GM19438 (cell line): ENCODE measurements at regions not wholly inside any gene's neighbourhood (a gene's known extent, or its start where the extent isn't known, plus 50 kb on each side); places are given as distances from the start of the nearest gene placed in this dataset.
A peak's percentile ranks its signal among the peaks of the same experiment; 100 is the strongest.
"Not testable (repeated sequence)": the region's sequence is repeated elsewhere in the genome, so short reads cannot be mapped to it uniquely, and the experiment has no call there.

ENCODE experiments used
- ATAC-seq: cut with Tn5 transposase; IDR thresholded peaks from one replicate; pipeline ENCODE4 v1.9.1; 2021; ENCODE audit warnings: low read depth; ENCODE audit not compliant: unreplicated experiment

DNA sequence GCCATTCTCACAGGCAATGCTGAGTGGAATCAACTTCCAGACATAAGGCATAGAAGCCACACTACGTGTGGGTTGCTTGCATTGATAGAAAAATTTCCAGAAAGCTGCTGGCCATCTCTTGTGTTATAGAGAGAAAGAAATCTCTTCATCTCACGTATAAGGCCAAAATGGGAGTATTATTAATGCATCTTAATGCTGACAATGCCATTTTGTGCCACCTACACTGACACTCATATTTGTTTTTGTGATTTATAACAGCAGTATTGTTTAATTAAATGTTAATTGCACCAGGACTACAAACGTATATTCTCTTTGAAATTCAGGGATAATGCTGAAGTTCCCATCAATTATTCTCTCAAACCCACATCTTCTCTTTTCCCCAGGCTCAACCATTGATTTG, 56.1 kb upstream of the TMEM132D start:
- no peak for ATAC-seq

DNA sequence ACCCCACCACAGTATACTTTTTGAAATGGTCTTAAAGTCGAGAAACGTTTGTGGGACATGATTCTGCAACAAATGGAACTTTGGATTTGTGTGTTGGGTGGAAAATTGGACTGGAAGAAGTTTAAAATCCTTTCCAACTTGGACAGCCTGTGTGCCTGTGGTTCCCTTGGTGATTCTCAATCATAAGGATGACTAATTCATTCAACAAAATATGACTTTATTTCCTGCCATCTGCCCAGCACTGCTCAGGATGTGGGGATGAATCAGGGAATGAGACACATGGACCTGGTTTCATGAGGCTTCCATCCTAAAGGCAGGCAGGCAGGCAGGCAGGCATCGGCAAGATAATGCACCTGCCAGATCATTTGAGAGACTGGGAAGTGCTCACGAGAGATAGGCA, 57.3 kb upstream of the TMEM132D start:
- no peak for ATAC-seq

DNA sequence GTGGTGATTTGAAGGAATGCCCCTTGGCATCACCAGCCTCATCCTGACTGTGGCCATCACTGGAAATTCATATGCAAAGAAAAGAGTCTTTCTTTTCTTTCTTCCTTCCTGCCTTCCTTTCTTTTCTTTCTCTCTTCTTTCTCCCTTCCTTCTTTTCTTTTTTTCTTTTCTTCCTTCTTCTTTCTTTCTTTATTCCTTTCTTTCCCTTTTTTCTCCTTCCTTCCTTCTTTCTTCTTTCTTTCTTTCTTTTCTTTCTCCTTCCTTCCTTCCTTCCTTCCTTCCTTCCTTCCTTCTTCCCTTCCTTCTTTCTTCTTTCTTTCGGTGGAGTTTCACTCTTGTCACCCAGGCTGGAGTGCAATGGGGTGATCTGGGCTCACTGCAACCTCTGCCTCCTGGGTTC, 58.0 kb upstream of the TMEM132D start:
- no peak for ATAC-seq

- no peak for ATAC-seq
Measured at GRCh38 chr12:129964300-129964699, 60.5 kb upstream of the TMEM132D start.

- ATAC-seq = no peak
Measured at GRCh38 chr12:129964826-129965457, 61.1 kb upstream of the TMEM132D start.

DNA sequence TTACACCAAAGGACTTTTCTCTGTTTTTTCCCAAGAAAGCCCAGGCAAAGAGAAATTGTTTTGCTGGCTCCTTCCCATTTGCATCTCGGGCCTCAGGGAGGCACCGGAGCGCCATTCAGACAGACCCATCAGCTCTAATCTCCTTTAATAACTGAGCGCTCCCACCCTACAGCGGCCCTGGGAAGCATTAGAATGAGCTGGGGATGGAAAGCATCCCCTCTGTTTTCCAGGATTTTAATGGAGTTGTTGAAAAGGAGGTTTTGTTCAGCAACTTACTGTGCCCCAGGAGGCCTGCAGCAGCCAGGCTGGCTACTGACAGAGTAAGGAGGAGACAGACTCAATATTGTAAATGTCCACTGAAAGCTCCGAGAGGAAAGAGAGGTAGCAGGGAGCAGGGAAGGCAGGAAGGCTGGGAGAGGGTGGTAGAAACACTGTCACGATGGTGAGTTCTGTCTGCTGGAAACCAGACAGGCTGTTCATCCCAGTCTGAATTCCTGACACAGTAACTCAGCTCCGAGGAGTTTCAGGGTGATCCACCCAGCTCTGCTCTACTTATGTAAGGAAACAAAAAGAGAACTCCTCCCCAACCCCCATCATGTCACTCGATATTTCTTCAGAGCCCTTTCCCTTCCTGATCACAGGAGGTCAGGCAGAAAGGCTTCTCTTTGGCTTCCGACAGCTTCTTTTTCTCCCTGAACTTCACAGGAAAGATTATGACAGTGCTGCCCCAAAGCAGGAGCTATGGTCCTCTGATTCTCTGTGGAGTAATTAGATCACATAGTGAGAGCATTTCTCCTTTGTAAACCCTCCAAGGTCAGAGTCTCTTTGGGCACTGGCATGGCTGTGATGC, 62.5 kb upstream of the TMEM132D start:
- ATAC-seq = no peak

- ATAC-seq = no peak
Measured at GRCh38 chr12:129971721-129972120, 67.9 kb upstream of the TMEM132D start.

- ATAC-seq = no peak
Measured at GRCh38 chr12:129973236-129973961, 69.6 kb upstream of the TMEM132D start.

DNA sequence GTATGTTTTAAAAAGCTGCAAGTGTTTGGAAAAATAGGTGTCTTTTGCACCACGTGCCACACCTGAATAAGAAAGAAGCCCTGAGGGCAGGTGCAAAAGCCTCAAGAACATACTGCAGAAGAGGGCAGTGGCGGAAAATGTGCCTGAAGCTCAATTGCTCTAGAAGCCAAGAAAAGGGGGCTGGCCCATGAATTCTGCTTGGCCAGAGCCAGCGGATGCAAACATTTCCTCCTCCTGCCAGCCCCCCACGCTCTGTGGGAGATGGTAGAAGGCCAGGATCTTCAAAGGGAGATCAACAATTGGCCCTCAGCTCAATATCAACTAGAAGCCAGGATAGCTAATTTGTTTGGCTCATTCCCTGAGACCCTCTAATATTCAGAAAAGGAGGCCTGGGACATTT, 80.3 kb upstream of the TMEM132D start:
- no peak for ATAC-seq

GRCh38 chr12:129987841-129988240, 84.0 kb upstream of the TMEM132D start:
- no peak for ATAC-seq

- no peak for ATAC-seq
Measured at GRCh38 chr12:129994634-129995033, 90.8 kb upstream of the TMEM132D start.

GRCh38 chr12:129997239-129997638, 93.4 kb upstream of the TMEM132D start:
- no peak for ATAC-seq

GRCh38 chr12:130004310-130004877, 100.6 kb upstream of the TMEM132D start:
- not testable (repeated sequence) for ATAC-seq

DNA sequence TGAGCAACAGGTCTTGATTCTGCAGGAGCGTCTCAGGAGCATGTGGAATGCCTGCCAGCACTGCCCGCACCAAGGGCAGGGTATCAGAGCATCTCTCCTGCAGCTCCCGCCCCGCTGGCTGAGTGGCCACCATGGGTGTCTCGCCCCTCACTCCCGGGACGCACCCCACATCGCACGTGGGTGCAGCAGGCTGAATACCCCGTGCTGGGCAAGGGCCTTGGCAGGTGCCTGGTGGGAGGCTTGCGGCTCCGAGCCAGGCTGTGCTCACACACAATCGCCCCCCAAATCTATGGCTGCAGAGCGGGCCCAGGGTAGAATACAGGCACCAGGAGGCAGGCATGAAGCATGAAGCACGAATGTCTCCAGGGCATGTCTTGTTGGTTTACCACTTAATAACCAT, 103.9 kb upstream of the TMEM132D start:
- no peak for ATAC-seq

DNA sequence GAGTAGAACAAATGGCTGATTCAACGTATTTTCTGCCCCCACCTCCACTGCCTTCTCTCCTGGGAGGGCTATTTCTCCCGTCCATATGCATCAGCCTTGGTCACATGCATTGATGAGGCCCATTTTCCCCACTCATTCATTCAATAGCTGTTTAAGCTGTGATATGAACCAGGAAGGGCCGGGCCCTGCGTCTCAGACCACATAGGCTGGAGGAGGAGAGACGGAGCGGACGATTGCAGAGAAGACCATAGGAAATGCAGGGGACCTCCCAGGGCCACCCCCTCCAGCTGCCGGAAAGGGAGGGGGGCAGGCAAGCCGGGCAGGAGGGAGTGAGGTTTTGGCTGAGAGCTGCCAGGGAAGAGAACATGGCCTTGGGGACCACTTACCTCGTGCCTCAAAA, 104.4 kb upstream of the TMEM132D start:
- no peak for ATAC-seq

DNA sequence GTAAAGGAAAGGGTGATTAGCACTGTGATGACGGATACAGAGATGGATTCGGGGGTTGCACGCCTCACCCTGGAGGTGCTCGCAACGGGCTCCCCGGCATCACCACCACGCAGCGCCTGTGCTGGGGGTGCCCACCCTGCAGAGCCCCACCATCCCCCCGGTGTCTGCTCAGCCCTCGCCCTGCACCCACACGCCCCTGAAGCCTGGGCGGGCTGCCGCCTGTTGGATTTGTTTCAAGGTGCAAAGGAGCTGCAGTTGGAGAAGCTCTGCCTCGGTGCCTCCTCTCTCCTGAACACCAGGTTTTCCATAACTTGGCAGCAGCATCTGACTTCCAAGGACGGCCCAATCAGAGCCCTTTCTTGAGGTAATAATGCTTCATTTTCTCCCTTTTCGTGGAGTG, 106.1 kb upstream of the TMEM132D start:
- ATAC-seq = no peak

GRCh38 chr12:130011611-130012385, 108.0 kb upstream of the TMEM132D start:
- ATAC-seq = no peak

GRCh38 chr12:130013771-130014484, 110.1 kb upstream of the TMEM132D start:
- ATAC-seq = peak; percentile 60

DNA sequence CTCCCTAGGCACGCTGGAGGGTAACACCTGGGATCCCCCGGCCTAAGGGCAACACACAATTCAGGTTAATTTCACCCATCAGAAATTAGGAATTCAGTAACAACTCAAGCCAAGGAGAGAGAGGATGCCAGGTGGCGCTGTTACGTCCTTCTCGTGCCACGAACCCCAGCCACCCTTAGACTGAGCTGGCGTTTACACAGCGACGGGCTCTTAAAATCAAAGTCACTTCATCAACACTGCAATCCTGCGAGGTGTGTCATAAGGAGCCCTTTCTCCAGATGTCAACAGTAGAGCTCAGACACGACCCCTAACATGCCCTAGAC, 110.6 kb upstream of the TMEM132D start:
- no peak for ATAC-seq

DNA sequence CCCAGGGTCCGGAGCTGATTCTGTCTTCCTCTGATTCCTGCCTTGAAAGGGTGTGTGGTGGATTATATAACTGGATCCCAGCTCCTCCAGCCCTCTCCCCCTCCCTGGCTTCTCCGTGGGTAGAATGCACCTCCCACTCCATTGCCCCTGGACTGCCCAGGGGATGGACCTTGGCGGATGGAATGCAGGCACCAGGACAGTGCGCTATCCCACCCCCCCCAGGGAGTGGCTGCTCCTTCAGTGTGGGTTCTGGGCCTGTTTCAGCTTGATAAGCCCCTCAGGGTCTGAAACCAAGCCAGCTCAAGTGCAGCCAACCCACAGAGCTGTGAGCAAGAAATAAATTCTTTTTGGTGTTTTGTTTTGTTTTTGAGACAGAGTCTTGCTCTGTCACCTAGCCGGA, 112.4 kb upstream of the TMEM132D start:
- ATAC-seq = no peak
